Kidney epithelial cell (primary cell): ENCODE measurements at regions not wholly inside any gene's neighbourhood (a gene's known extent, or its start where the extent isn't known, plus 50 kb on each side); places are given as distances from the start of the nearest gene placed in this dataset.

Source experiments
- DNase-seq: peaks from one replicate; pipeline ENCODE4 v3.0.0-alpha.2; 2010; ENCODE audit warnings: low read depth
- H3K27me3 ChIP-seq: 2 replicates; pipeline ENCODE4 v1.6.0; 2011; ENCODE audit warnings: low read length; ENCODE audit not compliant: control insufficient read depth, insufficient read depth
- H3K36me3 ChIP-seq: 2 replicates; pipeline ENCODE4 v1.5.1; 2011; ENCODE audit warnings: low read length; ENCODE audit not compliant: control insufficient read depth, insufficient read depth
- H3K4me3 ChIP-seq: 2 replicates; pipeline ENCODE4 v1.5.1; 2011; ENCODE audit warnings: low read depth, mild to moderate bottlenecking, control low read depth, low read length
- CTCF ChIP-seq: IDR thresholded peaks from 2 replicates; pipeline ENCODE4 v1.5.1; 2011; ENCODE audit warnings: mild to moderate bottlenecking, moderate library complexity, low read length, control low read depth, inconsistent platforms; ENCODE audit not compliant: insufficient read depth, poor library complexity, severe bottlenecking

- Histone ChIP-seq H3K36me3 (no peaks in the 10 kb centered on the region), H3K4me3 (no peak overlapping the region), H3K27me3 (no peaks in the 10 kb centered on the region)
- TF ChIP-seq CTCF: no peak
- DNase-seq: no peak
Measured at GRCh38 chr9:134552349-134552990, 89.1 kb upstream of the COL5A1 start.

GRCh38 chr9:134553061-134553891, 88.3 kb upstream of the COL5A1 start:
- H3K27me3 ChIP-seq: peaks cover 1% of the 10 kb centered on the region
- no peaks in the 10 kb centered on the region for H3K36me3 ChIP-seq
- H3K4me3 ChIP-seq: no peak overlapping the region
- TF ChIP-seq CTCF: no peak
- DNase-seq: no peak

GRCh38 chr9:134553996-134554372, 87.6 kb upstream of the COL5A1 start:
- Histone ChIP-seq H3K27me3 (peaks cover 2% of the 10 kb centered on the region), H3K4me3 (no peak overlapping the region), H3K36me3 (no peaks in the 10 kb centered on the region)
- TF ChIP-seq CTCF: no peak
- DNase-seq: no peak

DNA sequence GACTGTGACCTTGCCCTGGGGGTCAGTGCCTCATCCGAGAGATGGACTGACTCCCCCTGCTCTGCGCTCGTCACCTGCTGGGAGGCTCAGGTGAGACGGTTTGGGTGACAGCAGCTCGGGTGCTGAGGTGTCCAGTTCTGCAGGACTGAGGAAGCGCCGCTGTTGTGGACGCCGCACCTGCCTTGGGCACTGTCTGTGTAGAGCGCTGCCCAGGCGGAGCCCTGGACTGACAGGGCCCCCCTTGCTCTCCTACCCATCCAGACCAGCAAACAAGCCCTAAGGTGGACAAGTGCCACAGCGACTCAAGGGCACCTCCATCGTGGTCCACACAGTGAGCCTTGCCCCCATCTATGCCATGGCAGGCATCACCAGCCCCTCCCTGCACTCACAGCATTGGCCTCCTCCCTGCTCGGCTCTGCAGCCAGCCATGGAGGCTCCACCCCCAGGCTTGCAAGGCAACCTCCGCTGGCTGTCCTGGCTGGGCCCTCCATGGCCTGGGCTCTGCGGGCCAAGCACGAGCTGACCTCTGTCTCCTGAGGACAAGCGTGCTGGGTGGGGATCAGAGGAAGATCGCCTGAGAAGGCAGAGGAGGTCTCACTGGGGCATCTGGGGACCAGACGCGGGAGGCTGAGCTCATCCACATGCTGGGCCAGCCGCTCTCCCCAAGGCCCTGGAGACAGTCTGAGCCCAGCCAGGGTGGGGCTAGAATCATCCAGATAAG, 87.1 kb upstream of the COL5A1 start:
- no peak for DNase-seq
- TF ChIP-seq CTCF: no peak

DNA sequence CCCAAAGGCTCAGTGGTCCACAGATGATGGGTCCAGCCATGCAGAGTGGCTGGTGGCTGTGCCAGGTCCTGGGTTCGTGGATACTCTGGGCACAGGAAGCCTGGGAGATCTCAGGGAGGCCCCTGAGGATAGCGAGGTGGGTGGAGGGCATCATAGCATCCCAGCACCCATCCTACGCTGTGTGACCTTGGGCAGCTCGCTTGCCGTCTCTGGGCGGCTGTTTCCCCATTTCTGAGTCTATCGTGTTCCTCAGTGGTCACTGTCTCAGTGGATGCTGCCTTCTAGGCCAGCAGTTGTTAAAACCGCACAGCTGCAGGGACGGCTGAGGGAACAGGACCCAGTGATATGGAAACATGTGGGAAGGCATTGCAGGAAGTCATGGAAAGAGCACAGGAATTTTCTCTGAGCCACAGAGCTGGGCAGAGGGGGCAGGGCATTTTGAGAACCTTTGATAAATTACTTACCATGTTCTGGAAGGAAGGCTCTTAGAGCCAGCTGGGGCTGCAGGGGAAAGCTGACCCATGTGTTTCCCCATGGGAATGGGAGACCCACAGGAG, 86.4 kb upstream of the COL5A1 start:
- peaks cover 4% of the 10 kb centered on the region for H3K27me3 ChIP-seq
- no peak overlapping the region for H3K4me3 ChIP-seq
- DNase-seq: peak; percentile 64
- TF ChIP-seq CTCF: no peak
- H3K36me3 ChIP-seq: no peaks in the 10 kb centered on the region

More for the DNA sequence above, 87.1 kb upstream of the COL5A1 start:
- Histone ChIP-seq H3K4me3 (no peak overlapping the region), H3K27me3 (peaks cover 4% of the 10 kb centered on the region), H3K36me3 (no peaks in the 10 kb centered on the region)
